H1 (cell line): ENCODE measurements at regions not wholly inside any gene's neighbourhood (a gene's known extent, or its start where the extent isn't known, plus 50 kb on each side); places are given as distances from the start of the nearest gene placed in this dataset.

ENCODE experiments used
- CEBPB ChIP-seq: IDR thresholded peaks from 2 replicates; pipeline ENCODE4 v1.6.1; 2012; ENCODE audit warnings: low read depth, low read length
- EP300 ChIP-seq, 2 experiments: IDR thresholded peaks; 1 replicate in 1 of 2; 2 replicates in 1 of 2; pipeline ENCODE4 v1.6.1; 2011 to 2012; ENCODE audit warnings: low read depth in 2 of 2, low read length in 2 of 2, mild to moderate bottlenecking in 2 of 2, borderline replicate concordance in 1 of 2, inconsistent platforms in 1 of 2, moderate library complexity in 1 of 2
- EZH2 ChIP-seq: fragments of 200-600 bp; sonication (generic); IDR thresholded peaks from 2 replicates; pipeline ENCODE4 v1.7.1; 2012; ENCODE audit warnings: low read depth, mild to moderate bottlenecking, moderate library complexity, low read length, inconsistent platforms; ENCODE audit not compliant: severe bottlenecking
- NRF1 ChIP-seq: IDR thresholded peaks from 2 replicates; pipeline ENCODE4 v1.6.1; 2011; ENCODE audit warnings: mild to moderate bottlenecking, low read depth, low read length, improper control_type of control experiment
- POLR2A ChIP-seq, 2 experiments: IDR thresholded peaks; 1 replicate in 1 of 2; 2 replicates in 1 of 2; pipeline ENCODE4 v1.6.1; 2011; ENCODE audit warnings: low read depth in 2 of 2, low read length in 2 of 2, mild to moderate bottlenecking in 2 of 2; ENCODE audit errors: control extremely low read depth in 1 of 2
- SIX5 ChIP-seq: IDR thresholded peaks from 2 replicates; pipeline ENCODE4 v1.6.1; 2011; ENCODE audit warnings: mild to moderate bottlenecking, low read depth, low read length
- SP1 ChIP-seq: IDR thresholded peaks from 2 replicates; pipeline ENCODE4 v1.6.1; 2011; ENCODE audit warnings: low read depth, low read length
- SP2 ChIP-seq: IDR thresholded peaks from 2 replicates; pipeline ENCODE4 v1.6.1; 2012; ENCODE audit warnings: mild to moderate bottlenecking, low read length, inconsistent platforms
- ZNF274 ChIP-seq: IDR thresholded peaks from 2 replicates; pipeline ENCODE4 v1.7.0; 2012; ENCODE audit warnings: low read length, borderline replicate concordance; ENCODE audit errors: extremely low read depth
- TF ChIP-seq, protein P1 (sequence below), 3 experiments: IDR thresholded peaks; 1 replicate in 2 of 3; 2 replicates in 1 of 3; pipeline versions ENCODE4 v1.5.1 to v1.6.1; 2011; ENCODE audit warnings: low read length in 3 of 3, mild to moderate bottlenecking in 3 of 3, inconsistent platforms in 2 of 3, low read depth in 1 of 3, moderate library complexity in 1 of 3; ENCODE audit not compliant: insufficient read depth in 1 of 3; ENCODE audit errors: control extremely low read depth in 1 of 3

DNA sequence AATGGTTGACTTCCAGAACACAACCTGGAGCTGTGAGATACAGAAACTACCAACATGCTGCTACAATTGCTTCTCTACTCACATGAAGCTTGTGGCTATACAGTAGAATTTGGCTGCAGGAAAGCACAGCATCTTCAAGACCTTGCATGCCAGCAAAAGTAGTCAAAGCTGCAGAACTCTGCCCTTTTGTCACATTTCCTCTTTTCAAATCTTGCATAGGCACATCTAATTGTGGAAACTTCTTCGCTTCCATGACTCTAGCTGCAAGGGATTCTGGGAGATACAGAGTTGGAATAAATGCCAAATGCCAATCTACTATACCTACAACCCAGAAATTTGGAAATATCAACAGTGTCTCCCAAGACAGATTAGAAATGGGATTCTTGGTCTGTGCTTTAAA, 462.2 kb downstream of the FOXO1 start:
- TF ChIP-seq EP300 (IDR thresholded peaks at IDR 0.05; ENCODE audit: borderline replicate concordance in 1 of 2, low read depth in 2 of 2, low read length in 2 of 2) (no peak), POLR2A (IDR thresholded peaks at IDR 0.05; ENCODE audit: control extremely low read depth in 1 of 2, low read depth in 2 of 2, low read length in 2 of 2) (no peak), ZNF274 (no peak), NRF1 (no peak), SP1 (no peak), SP2 (no peak), SIX5 (no peak), CEBPB (no peak), EZH2 (no peak)
- TF ChIP-seq, protein P1, sequence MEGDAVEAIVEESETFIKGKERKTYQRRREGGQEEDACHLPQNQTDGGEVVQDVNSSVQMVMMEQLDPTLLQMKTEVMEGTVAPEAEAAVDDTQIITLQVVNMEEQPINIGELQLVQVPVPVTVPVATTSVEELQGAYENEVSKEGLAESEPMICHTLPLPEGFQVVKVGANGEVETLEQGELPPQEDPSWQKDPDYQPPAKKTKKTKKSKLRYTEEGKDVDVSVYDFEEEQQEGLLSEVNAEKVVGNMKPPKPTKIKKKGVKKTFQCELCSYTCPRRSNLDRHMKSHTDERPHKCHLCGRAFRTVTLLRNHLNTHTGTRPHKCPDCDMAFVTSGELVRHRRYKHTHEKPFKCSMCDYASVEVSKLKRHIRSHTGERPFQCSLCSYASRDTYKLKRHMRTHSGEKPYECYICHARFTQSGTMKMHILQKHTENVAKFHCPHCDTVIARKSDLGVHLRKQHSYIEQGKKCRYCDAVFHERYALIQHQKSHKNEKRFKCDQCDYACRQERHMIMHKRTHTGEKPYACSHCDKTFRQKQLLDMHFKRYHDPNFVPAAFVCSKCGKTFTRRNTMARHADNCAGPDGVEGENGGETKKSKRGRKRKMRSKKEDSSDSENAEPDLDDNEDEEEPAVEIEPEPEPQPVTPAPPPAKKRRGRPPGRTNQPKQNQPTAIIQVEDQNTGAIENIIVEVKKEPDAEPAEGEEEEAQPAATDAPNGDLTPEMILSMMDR (IDR thresholded peaks at IDR 0.05; ENCODE audit: control extremely low read depth in 1 of 3, insufficient read depth in 1 of 3, low read depth in 1 of 3, low read length in 3 of 3), result no peak
